KMS-11 (cell line): ENCODE measurements at regions not wholly inside any gene's neighbourhood (a gene's known extent, or its start where the extent isn't known, plus 50 kb on each side); places are given as distances from the start of the nearest gene placed in this dataset.

ENCODE experiments used
- H2AFZ ChIP-seq: fragments of 200-600 bp; sonication (generic); 2 replicates; pipeline ENCODE4 v1.6.1; 2016; ENCODE audit warnings: antibody characterized with exemption, mixed run types, low read depth
- H3K27ac ChIP-seq: fragments of 200-600 bp; sonication (generic); 2 replicates; pipeline ENCODE4 v1.6.1; 2016; ENCODE audit warnings: mild to moderate bottlenecking, mixed run types
- H3K27me3 ChIP-seq: fragments of 200-600 bp; sonication (generic); 2 replicates; pipeline ENCODE4 v1.6.1; 2017; ENCODE audit warnings: mild to moderate bottlenecking, low read depth, mixed run types, moderate library complexity; ENCODE audit not compliant: insufficient read depth
- H3K36me3 ChIP-seq: fragments of 200-600 bp; sonication (generic); 2 replicates; pipeline ENCODE4 v1.6.1; 2017; ENCODE audit warnings: mild to moderate bottlenecking, mixed run types; ENCODE audit not compliant: insufficient read depth
- H3K4me1 ChIP-seq: fragments of 200-600 bp; sonication (generic); 2 replicates; pipeline ENCODE4 v1.6.1; 2016; ENCODE audit warnings: mild to moderate bottlenecking, low read depth, mixed run types; ENCODE audit not compliant: poor library complexity, severe bottlenecking
- H3K4me2 ChIP-seq: fragments of 200-600 bp; sonication (generic); 2 replicates; pipeline ENCODE4 v1.7.0; 2016; ENCODE audit warnings: mild to moderate bottlenecking, mixed run types
- H3K4me3 ChIP-seq: fragments of 200-600 bp; sonication (generic); IDR thresholded peaks from 2 replicates; pipeline ENCODE4 v1.6.1; 2017; ENCODE audit warnings: low read depth, low read length, mixed read lengths; ENCODE audit not compliant: insufficient read depth
- H3K79me2 ChIP-seq: fragments of 200-600 bp; sonication (generic); 2 replicates; pipeline ENCODE4 v1.6.1; 2016; ENCODE audit warnings: low read depth, mixed run types; ENCODE audit not compliant: insufficient read depth
- H3K9ac ChIP-seq: fragments of 200-600 bp; sonication (generic); 2 replicates; pipeline ENCODE4 v1.6.1; 2016; ENCODE audit warnings: mild to moderate bottlenecking, mixed run types
- H4K20me1 ChIP-seq: fragments of 200-600 bp; sonication (generic); 2 replicates; pipeline ENCODE4 v1.6.1; 2016; ENCODE audit warnings: mild to moderate bottlenecking, mixed run types; ENCODE audit not compliant: insufficient read depth
- TF ChIP-seq, protein P1 (sequence below): fragments of 200-600 bp; sonication (generic); conservative IDR thresholded peaks from 2 replicates; pipeline ENCODE4 v1.6.1; 2017; ENCODE audit warnings: low read depth, mild to moderate bottlenecking, antibody characterized with exemption, low read length, moderate library complexity, mixed read lengths

DNA sequence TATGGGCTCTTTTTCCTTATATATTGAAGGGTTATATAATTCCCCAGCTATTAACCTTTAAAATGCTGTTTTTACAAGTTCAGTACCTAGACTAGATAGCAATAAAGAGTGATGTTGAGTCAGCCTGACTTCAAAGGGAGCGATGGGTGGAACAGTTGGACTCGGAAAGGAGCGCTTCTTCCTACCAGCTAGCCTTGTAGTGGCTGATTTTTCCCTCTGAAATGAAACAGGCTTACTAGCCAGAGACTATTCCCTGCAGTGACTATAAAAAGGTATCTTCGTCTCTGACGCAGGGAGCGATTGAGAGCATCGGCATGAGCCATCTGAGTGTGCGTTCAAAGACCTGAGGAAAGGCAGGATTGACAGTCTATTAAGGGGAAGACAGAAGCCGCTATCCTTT is 66.0 kb upstream of the GRAMD1B start:
- H3K4me2 ChIP-seq = no peak overlapping the region
- H3K27ac ChIP-seq = no peak overlapping the region
- no peaks in the 10 kb centered on the region for H3K79me2 ChIP-seq
- H3K4me1 ChIP-seq = no peaks in the 10 kb centered on the region
- no peak overlapping the region for H3K9ac ChIP-seq
- no peaks in the 10 kb centered on the region for H4K20me1 ChIP-seq
- H2AFZ ChIP-seq = no peak overlapping the region
- no peaks in the 10 kb centered on the region for H3K27me3 ChIP-seq
- TF ChIP-seq, protein P1, sequence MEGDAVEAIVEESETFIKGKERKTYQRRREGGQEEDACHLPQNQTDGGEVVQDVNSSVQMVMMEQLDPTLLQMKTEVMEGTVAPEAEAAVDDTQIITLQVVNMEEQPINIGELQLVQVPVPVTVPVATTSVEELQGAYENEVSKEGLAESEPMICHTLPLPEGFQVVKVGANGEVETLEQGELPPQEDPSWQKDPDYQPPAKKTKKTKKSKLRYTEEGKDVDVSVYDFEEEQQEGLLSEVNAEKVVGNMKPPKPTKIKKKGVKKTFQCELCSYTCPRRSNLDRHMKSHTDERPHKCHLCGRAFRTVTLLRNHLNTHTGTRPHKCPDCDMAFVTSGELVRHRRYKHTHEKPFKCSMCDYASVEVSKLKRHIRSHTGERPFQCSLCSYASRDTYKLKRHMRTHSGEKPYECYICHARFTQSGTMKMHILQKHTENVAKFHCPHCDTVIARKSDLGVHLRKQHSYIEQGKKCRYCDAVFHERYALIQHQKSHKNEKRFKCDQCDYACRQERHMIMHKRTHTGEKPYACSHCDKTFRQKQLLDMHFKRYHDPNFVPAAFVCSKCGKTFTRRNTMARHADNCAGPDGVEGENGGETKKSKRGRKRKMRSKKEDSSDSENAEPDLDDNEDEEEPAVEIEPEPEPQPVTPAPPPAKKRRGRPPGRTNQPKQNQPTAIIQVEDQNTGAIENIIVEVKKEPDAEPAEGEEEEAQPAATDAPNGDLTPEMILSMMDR = no peak
- H3K36me3 ChIP-seq = no peaks in the 10 kb centered on the region
- no peak overlapping the region for H3K4me3 ChIP-seq

DNA sequence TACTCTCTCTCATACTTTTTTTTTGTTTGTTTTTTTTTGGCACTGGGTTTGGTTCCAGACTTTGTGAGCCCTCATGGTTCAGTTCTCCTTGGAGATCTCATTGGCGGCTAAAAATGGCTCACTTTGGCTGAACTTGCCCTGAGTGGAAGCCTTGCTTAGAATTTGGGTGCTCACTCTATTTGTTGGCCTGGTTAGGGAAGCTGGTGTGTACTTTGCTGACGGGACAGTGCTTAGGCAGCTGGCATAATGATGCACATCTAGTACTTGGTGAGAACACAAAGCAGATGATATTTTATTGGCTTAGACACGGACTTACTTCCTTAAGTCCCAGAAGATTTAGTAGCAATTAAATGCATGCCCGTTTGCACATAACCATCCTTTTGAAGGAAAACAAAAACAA is 66.5 kb upstream of the GRAMD1B start:
- H3K4me1 ChIP-seq = no peaks in the 10 kb centered on the region
- TF ChIP-seq, protein P1 = no peak
- no peak overlapping the region for H2AFZ ChIP-seq
- H3K36me3 ChIP-seq = no peaks in the 10 kb centered on the region
- H3K79me2 ChIP-seq = no peaks in the 10 kb centered on the region
- no peaks in the 10 kb centered on the region for H3K27me3 ChIP-seq
- no peak overlapping the region for H3K4me3 ChIP-seq
- H3K27ac ChIP-seq = no peak overlapping the region
- H3K4me2 ChIP-seq = no peak overlapping the region
- no peak overlapping the region for H3K9ac ChIP-seq
- no peaks in the 10 kb centered on the region for H4K20me1 ChIP-seq

DNA sequence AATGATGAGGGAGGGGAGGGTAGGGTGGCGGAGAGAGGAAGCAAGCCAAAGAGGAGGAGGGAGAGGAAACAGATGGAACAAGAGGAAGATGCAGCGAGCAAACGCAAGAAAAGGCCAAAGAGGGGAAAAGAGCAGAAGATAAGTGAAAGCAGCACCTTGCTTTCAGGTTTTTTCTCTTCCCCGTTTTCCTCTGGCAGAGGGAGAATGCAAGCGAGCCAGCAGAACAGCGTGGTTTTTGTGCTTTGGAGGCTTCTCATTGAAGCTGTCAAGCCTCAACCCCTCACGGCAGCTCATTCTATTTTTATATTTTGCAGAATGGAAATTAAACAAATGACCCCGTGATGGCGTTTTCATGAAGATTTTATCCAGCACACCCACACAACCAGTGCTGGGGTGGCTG is 67.1 kb upstream of the GRAMD1B start:
- Histone ChIP-seq H3K36me3 (no peaks in the 10 kb centered on the region), H3K4me2 (no peak overlapping the region), H4K20me1 (no peaks in the 10 kb centered on the region), H3K4me3 (no peak overlapping the region), H3K27me3 (no peaks in the 10 kb centered on the region), H2AFZ (no peak overlapping the region), H3K4me1 (no peaks in the 10 kb centered on the region), H3K79me2 (no peaks in the 10 kb centered on the region), H3K9ac (no peak overlapping the region), H3K27ac (no peak overlapping the region)
- TF ChIP-seq, protein P1 = no peak

DNA sequence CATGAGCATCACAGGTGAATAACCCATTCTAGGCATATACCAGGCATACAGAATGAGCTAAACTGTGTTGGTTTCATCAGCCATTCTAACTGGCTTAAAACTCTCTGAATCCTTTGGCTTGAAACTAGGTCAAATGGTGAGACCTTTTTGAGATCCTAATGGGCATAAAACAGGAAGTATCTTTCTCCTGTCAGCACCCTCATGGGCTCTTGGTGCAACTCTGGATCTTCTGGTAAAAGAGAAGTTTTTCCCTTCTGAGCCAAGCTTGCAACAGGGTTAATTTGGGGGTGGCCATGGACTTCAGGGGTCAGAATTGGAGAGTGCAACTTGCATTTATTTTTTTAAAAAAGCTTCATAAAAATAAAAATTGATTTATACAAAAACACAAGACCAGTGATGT is 67.9 kb upstream of the GRAMD1B start:
- Histone ChIP-seq H3K9ac (no peak overlapping the region), H3K4me1 (no peaks in the 10 kb centered on the region), H3K4me3 (no peak overlapping the region), H3K27ac (no peak overlapping the region), H3K4me2 (no peak overlapping the region), H3K27me3 (no peaks in the 10 kb centered on the region), H2AFZ (no peak overlapping the region), H3K79me2 (no peaks in the 10 kb centered on the region), H4K20me1 (no peaks in the 10 kb centered on the region), H3K36me3 (no peaks in the 10 kb centered on the region)
- TF ChIP-seq, protein P1 = no peak

DNA sequence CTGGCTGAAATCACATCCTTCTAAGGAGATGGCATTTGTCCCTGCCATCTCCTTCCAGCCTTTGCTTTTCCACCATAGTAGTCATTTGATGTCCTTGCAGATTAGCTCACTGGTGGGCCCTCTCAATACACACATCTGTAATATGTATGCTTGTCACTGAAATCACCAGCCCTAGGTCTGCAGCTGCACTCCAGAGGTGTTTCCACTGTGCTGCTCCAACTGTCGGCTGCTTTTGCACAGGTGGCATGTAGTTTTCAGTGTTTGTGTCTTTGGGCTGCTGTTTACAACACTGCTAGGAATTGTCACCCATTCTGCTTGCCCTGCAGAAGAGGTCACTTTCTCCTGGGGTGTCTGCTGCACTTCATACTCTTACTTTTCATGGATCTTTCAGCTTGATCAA is 69.0 kb upstream of the GRAMD1B start:
- no peaks in the 10 kb centered on the region for H3K27me3 ChIP-seq
- no peaks in the 10 kb centered on the region for H3K79me2 ChIP-seq
- no peaks in the 10 kb centered on the region for H4K20me1 ChIP-seq
- no peaks in the 10 kb centered on the region for H3K36me3 ChIP-seq
- H3K4me1 ChIP-seq = no peaks in the 10 kb centered on the region
- no peak overlapping the region for H3K27ac ChIP-seq
- TF ChIP-seq, protein P1 = no peak
- H3K9ac ChIP-seq = no peak overlapping the region
- H3K4me2 ChIP-seq = no peak overlapping the region
- no peak overlapping the region for H3K4me3 ChIP-seq
- no peak overlapping the region for H2AFZ ChIP-seq
